ENCODE measurements at regions not wholly inside any gene's neighbourhood (a gene's known extent, or its start where the extent isn't known, plus 50 kb on each side); places are given as distances from the start of the nearest gene placed in this dataset.

- H3K4me3 ChIP-seq: no peak overlapping the region
- H3K9ac ChIP-seq (ENCODE audit: insufficient read depth in 1 of 2, low read length in 2 of 2): no peak overlapping the region
- no peaks in the 10 kb centered on the region for H3K4me1 ChIP-seq (ENCODE audit: control insufficient read depth in 5 of 5, insufficient read depth in 5 of 5, low read length in 5 of 5)
- no peak for DNase-seq
- H3K27ac ChIP-seq (ENCODE audit: low read depth in 1 of 2, low read length in 1 of 2): no peak overlapping the region
- H3K9me3 ChIP-seq (ENCODE audit: control insufficient read depth in 4 of 4, insufficient read depth in 3 of 4, low read length in 3 of 4): peaks cover 0 to 6% (median 0%) of the 10 kb centered on the region in 4 donors
- TF ChIP-seq CTCF (IDR thresholded peaks at IDR 0.05; ENCODE audit: control extremely low read depth, extremely low read depth): no peak
- no peak for ATAC-seq (ENCODE audit: insufficient read depth, low FRiP score)
- WGBS, 2 donors: 75 to 94% methylated on average over 1 of the region's 1 CpG
- H3K36me3 ChIP-seq (ENCODE audit: control insufficient read depth in 4 of 4, insufficient read depth in 4 of 4, low read length in 4 of 4): no peaks in the 10 kb centered on the region
- H3K27me3 ChIP-seq (ENCODE audit: control insufficient read depth in 3 of 3, insufficient read depth in 3 of 3, low read length in 2 of 3): no peaks in the 10 kb centered on the region
Observed at GRCh38 chr6:91660893-91661292, 1074.0 kb upstream of the MAP3K7 start.

GRCh38 chr6:91659891-91660290, 1073.0 kb upstream of the MAP3K7 start:
- Histone ChIP-seq H3K27ac (ENCODE audit: low read depth in 1 of 2, low read length in 1 of 2) (no peak overlapping the region), H3K4me1 (ENCODE audit: control insufficient read depth in 5 of 5, insufficient read depth in 5 of 5, low read length in 5 of 5) (no peaks in the 10 kb centered on the region), H3K9ac (ENCODE audit: insufficient read depth in 1 of 2, low read length in 2 of 2) (no peak overlapping the region), H3K27me3 (ENCODE audit: control insufficient read depth in 3 of 3, insufficient read depth in 3 of 3, low read length in 2 of 3) (no peaks in the 10 kb centered on the region), H3K9me3 (ENCODE audit: control insufficient read depth in 4 of 4, insufficient read depth in 3 of 4, low read length in 3 of 4) (peaks cover 0 to 4% (median 1%) of the 10 kb centered on the region in 4 donors), H3K4me3 (no peak overlapping the region), H3K36me3 (ENCODE audit: control insufficient read depth in 4 of 4, insufficient read depth in 4 of 4, low read length in 4 of 4) (no peaks in the 10 kb centered on the region)
- no peak for TF ChIP-seq CTCF (IDR thresholded peaks at IDR 0.05; ENCODE audit: control extremely low read depth, extremely low read depth)
- WGBS, 2 donors: 85 to 92% methylated on average over 1 of the region's 1 CpG
- ATAC-seq (ENCODE audit: insufficient read depth, low FRiP score) (no peak), DNase-seq (no peak)

GRCh38 chr6:91654793-91655192, 1067.9 kb upstream of the MAP3K7 start:
- Histone ChIP-seq H3K27me3 (ENCODE audit: control insufficient read depth in 3 of 3, insufficient read depth in 3 of 3, low read length in 2 of 3) (no peaks in the 10 kb centered on the region), H3K36me3 (ENCODE audit: control insufficient read depth in 4 of 4, insufficient read depth in 4 of 4, low read length in 4 of 4) (no peaks in the 10 kb centered on the region), H3K27ac (ENCODE audit: low read depth in 1 of 2, low read length in 1 of 2) (no peak overlapping the region), H3K9me3 (ENCODE audit: control insufficient read depth in 4 of 4, insufficient read depth in 3 of 4, low read length in 3 of 4) (peaks cover 0 to 4% (median 0%) of the 10 kb centered on the region in 4 donors), H3K4me1 (ENCODE audit: control insufficient read depth in 5 of 5, insufficient read depth in 5 of 5, low read length in 5 of 5) (no peaks in the 10 kb centered on the region), H3K4me3 (no peak overlapping the region), H3K9ac (ENCODE audit: insufficient read depth in 1 of 2, low read length in 2 of 2) (no peak overlapping the region)
- TF ChIP-seq CTCF (IDR thresholded peaks at IDR 0.05; ENCODE audit: control extremely low read depth, extremely low read depth): no peak
- DNase-seq (no peak), ATAC-seq (ENCODE audit: insufficient read depth, low FRiP score) (no peak)
- WGBS, 2 donors: 59 to 66% methylated on average over 6 of the region's 6 CpGs

GRCh38 chr6:91654357-91654756, 1067.5 kb upstream of the MAP3K7 start:
- H3K27me3 ChIP-seq (ENCODE audit: control insufficient read depth in 3 of 3, insufficient read depth in 3 of 3, low read length in 2 of 3): no peaks in the 10 kb centered on the region
- H3K4me3 ChIP-seq: no peak overlapping the region
- DNase-seq: no peak
- H3K36me3 ChIP-seq (ENCODE audit: control insufficient read depth in 4 of 4, insufficient read depth in 4 of 4, low read length in 4 of 4): no peaks in the 10 kb centered on the region
- WGBS, 2 donors: 35 to 49% methylated on average over 3 of the region's 3 CpGs
- ATAC-seq (ENCODE audit: insufficient read depth, low FRiP score): no peak
- peaks cover 0 to 4% (median 0%) of the 10 kb centered on the region in 4 donors for H3K9me3 ChIP-seq (ENCODE audit: control insufficient read depth in 4 of 4, insufficient read depth in 3 of 4, low read length in 3 of 4)
- no peak for TF ChIP-seq CTCF (IDR thresholded peaks at IDR 0.05; ENCODE audit: control extremely low read depth, extremely low read depth)
- H3K27ac ChIP-seq (ENCODE audit: low read depth in 1 of 2, low read length in 1 of 2): no peak overlapping the region
- H3K4me1 ChIP-seq (ENCODE audit: control insufficient read depth in 5 of 5, insufficient read depth in 5 of 5, low read length in 5 of 5): no peaks in the 10 kb centered on the region
- H3K9ac ChIP-seq (ENCODE audit: insufficient read depth in 1 of 2, low read length in 2 of 2): no peak overlapping the region

Measured in lung (tissue), 11 donors.